DMS79 (cell line): ENCODE measurements at regions not wholly inside any gene's neighbourhood (a gene's known extent, or its start where the extent isn't known, plus 50 kb on each side); places are given as distances from the start of the nearest gene placed in this dataset.
"Not testable (repeated sequence)": the region's sequence is repeated elsewhere in the genome, so short reads cannot be mapped to it uniquely, and the experiment has no call there.

ENCODE experiments used
- DNase-seq: peaks from one replicate; lab custom pipeline; 2025; lab: John Stamatoyannopoulos, UW

DNA sequence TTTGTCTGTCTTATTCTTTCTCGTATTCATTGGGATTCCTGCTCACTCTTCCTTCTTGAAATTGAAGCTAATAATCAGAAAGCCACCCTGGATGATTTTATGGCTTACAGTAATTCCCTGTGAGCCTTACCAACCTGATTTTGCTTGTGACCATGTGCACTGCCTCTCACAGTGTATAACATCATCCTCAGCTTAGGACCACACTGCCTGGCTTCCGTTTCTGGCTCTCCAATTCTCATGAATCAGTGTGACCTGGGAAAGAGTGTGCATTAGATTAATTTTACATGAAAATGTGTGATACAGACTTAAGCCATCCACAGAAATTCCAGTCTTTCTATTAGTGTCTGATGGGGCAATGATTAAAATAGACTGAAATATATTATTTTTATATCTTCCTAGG is 126.8 kb upstream of the DMRT1 start:
- no peak for DNase-seq

DNA sequence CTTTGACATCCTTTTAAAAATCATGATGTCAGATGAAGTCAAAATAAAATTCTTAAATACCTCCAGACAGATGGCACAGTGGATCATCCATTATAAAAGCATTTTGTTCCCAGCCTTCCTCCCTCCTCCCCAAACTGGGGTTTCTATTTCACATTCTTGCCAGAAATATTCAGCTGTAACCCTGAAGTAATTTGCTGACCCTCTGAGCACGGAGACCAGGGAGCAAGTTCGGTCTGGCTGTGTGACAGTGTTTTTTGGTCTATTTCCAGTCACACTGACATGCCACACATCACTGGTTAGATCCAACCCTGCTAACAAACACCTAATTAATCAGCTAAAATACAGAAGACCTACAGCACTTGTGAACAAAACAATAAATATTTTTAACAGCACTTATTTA is 126.2 kb upstream of the DMRT1 start:
- DNase-seq, result no peak

DNA sequence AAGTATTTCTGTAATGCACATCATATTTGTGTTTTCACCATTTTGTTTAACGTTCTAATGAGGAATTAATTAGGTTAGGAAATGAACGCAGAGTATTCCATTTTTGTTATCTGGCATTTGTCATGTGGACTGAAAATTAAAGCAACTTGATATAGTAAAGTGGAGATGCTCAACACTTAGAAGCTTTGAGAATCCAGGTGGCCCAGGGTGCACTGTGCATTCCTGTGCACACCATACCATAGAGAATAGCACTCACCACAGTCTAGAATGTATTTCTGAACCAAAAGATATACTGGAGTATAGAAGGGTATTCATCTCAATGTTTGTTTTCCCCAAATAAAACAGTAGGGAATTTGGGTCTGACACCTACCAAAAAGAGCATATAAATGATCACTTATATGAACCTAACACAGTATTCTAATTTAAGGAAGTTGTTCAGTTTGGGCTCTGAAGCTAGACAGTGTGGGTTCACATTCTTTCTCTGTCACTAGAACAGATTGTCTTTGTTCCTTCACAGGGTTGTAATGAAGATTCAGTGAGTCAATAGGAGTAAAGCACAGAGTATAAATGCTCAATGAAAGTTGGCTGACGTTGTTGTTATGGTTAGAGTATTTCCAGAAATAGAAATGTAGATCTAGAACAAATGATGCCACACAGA is 125.6 kb upstream of the DMRT1 start:
- DNase-seq, result no peak

DNA sequence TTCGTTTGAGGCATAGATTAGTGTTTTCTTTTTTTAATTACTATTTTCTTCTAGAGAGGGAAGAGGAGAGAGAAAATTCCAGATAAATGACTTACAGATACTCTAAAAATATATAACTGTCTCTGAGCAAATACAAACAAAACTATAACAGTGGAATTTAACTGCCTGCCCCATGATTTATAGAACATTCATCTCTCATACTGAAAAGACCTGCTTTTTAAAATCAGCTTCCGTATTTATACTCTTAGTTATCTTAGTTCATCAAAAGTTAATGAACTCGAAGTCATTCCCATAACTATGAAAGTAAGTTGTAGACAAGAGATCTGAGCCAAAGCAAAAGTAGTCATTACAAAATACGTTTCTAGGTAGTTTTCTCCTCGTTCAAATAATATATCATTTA is 123.8 kb upstream of the DMRT1 start:
- DNase-seq, result no peak

GRCh38 chr9:720239-720881 is 121.1 kb upstream of the DMRT1 start:
- no peak for DNase-seq

GRCh38 chr9:722388-722980 is 119.0 kb upstream of the DMRT1 start:
- no peak for DNase-seq

DNA sequence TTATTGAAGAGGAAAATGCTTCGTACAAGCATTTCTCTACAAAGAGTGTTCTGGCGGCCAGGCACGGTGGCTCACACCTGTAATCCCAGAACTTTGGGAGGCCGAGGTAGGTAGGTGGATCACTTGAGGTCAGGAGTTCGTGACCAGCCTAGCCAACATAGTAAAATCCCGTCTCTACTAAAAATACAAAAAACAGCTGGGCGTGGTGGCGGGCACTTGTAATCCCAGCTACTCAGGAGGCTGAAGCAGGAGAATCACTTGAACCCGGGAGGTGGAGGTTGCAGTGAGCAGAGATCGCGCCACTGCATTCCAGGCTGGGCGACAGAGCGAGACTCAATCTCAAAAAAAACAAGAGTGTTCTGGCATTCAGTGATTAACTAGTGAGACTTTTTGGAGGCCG is 117.0 kb upstream of the DMRT1 start:
- DNase-seq, result not testable (repeated sequence)

GRCh38 chr9:726005-726404 is 115.5 kb upstream of the DMRT1 start:
- DNase-seq, result no peak

DNA sequence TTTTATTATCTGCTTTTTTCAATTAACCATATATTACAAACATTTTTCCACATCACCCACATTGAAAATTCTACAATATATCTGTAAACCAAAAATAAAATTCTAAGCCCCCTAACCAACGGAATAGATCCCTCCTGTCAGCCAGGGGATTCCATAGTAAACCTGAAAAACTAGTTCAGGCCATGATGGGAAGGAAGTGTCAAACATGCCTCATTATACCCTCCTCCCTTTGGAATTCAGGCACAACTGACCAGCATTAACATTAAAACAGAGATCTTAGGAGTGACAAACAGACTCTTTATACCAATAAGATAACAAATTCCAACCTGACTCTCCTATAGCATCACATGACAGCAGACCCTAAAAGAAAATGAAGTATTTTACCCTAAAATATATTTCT is 113.7 kb upstream of the DMRT1 start:
- no peak for DNase-seq

- DNase-seq, result no peak
Measured at GRCh38 chr9:728535-728934, 113.0 kb upstream of the DMRT1 start.

- DNase-seq, result no peak
Measured at GRCh38 chr9:731474-731873, 110.0 kb upstream of the DMRT1 start.

GRCh38 chr9:734831-735511 is 106.5 kb upstream of the DMRT1 start:
- no peak for DNase-seq

- no peak for DNase-seq
Measured at GRCh38 chr9:737400-738120, 103.9 kb upstream of the DMRT1 start.

GRCh38 chr9:738209-738915 is 103.1 kb upstream of the DMRT1 start:
- peak; percentile 63 for DNase-seq

- no peak for DNase-seq
Measured at GRCh38 chr9:739362-739761, 102.1 kb upstream of the DMRT1 start.

GRCh38 chr9:740221-740620 is 101.3 kb upstream of the DMRT1 start:
- no peak for DNase-seq

DNA sequence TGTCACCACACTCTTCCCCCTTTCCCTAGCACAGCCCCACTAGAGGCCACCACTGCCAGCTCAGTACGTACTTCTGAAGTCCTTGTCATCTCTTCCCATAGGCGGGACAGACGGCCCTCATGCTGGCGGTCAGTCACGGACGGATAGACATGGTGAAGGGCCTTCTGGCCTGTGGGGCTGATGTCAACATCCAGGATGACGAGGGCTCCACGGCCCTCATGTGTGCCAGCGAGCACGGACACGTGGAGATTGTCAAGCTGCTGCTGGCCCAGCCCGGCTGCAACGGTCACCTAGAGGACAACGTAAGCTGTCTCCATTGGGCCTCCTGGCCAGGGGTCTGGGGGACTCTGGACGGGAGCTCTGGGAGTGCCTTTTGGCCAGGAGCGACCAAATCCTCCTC is 99.4 kb upstream of the DMRT1 start:
- no peak for DNase-seq

DNA sequence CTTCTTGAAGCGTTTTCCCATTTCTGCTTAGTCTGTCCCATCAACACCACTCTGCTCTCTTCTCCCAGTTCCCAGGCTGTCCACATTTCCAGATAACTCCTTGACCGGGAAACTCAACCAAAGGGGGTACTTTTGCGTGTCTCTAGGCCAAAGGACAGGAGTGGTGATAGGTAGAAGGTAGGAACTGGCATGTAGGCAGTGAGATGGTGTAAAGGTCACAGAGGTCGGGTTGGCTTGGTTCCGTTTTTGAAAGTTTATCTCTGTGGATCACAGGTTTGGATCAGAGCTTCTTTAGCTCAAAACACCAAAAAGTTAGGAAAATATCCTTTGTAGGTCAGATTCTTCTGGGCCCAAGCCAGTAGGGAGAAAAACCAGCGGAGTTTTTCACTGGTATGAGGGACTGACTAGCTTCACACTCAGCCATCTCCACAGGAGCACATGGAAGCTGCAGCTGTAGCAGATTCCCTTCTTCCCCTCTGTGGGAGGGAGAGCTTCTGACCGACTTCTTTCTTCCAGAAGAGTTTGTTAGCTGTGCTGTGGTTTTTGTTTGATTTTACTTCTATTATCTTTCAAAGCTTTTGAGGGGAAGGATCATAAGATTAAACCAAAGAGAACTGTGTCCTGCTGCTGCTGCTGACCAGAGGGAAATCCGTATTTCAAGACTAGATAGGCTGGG is 98.4 kb upstream of the DMRT1 start:
- no peak for DNase-seq

GRCh38 chr9:744046-744712 is 97.3 kb upstream of the DMRT1 start:
- DNase-seq, result no peak

DNA sequence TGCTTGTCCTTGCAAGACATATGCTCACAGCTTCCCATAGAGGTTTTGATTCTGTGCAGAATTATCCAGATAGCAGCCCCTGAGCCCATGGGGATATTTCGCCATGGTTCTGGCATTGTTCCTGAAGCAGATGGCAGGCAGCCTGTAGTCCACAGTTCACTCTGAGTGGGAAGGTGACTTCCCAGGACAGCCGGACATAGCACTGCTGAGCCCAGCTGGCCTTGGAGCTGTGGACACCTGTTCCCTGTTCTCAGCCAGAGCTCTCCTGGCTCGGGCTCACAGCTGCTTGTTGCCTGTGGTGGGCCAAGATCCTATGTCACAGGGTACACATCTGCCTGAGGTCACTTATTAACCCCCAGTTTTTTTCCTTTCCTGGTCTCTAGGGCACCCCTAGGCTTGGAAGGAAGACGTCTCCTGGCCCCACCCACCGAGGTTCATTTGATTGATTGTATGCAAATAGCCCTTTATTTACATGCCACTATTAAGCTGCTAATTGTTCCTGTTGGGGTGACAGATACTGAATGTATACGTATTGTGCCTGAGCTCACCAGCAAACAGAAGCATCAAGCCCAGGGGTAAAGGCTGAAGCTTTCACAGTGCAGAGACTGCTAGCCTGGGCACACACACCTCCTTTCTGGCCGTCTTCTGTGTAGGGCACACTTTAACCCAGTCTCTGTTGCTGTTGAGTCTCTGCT is 96.6 kb upstream of the DMRT1 start:
- DNase-seq, result no peak
